Spleen (tissue), 7 donors: ENCODE measurements at regions not wholly inside any gene's neighbourhood (a gene's known extent, or its start where the extent isn't known, plus 50 kb on each side); places are given as distances from the start of the nearest gene placed in this dataset.

Source experiments
- CTCF ChIP-seq, 11 experiments: fragments of 200-600 bp in 7 of 11; fragments of 450-650 bp in 4 of 11; sonication (generic) in 4 of 11; IDR thresholded peaks in 8 of 11; conservative IDR thresholded peaks in 3 of 11; 1 replicate in 7 of 11; 2 replicates in 4 of 11; pipeline versions ENCODE4 v1.4.0 to v1.8.0; 2016 to 2021; ENCODE audit warnings: antibody characterized with exemption in 11 of 11, inconsistent platforms in 4 of 11, mild to moderate bottlenecking in 1 of 11
- POLR2A ChIP-seq, 3 donors: fragments of 450-650 bp; IDR thresholded peaks; one replicate each; pipeline ENCODE4 v1.5.1; 2017; ENCODE audit warnings: antibody characterized with exemption in 3 of 3, mild to moderate bottlenecking in 1 of 3
- donor health status: DM: no; HTN: no; CAD: no; lungs with moderate emphysema.
- donor health status: DM: no; HTN: no; CAD: no.
- donor health status: DM: no; HTN: no; CAD: no.

GRCh38 chr13:104447348-104447747, 1381.1 kb upstream of the SLC10A2 start:
- TF ChIP-seq CTCF (IDR thresholded peaks at IDR 0.05 in 8 of 11, conservative IDR thresholded peaks at IDR 0.05 in 3 of 11) (no peak), POLR2A (IDR thresholded peaks at IDR 0.05) (no peak)
